ENCODE measurements at regions not wholly inside any gene's neighbourhood (a gene's known extent, or its start where the extent isn't known, plus 50 kb on each side); places are given as distances from the start of the nearest gene placed in this dataset.

DNA sequence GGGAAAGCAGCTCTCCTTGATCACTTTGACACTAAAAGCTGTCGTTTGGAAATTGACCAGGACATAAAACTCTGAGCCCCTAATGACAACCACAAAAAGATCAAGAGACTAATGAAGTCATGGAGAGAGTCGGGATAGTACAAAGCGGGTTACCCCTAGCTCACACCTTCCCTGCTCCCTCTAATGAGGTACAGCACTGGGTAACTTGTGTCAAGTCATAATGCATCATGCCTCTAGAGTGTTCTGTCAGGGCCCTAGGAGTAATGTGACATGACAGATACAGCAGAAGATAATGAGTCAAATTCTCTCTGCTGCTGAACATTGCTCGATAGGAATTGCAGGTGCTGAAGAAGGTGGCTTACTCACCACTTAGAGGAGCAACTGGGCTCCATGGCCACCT lies 130.7 kb downstream of the AQP4 start:
- no peak for TF ChIP-seq POLR2AphosphoS5 (IDR thresholded peaks at IDR 0.05; ENCODE audit: low read depth, low read length)
- TF ChIP-seq, protein P1, sequence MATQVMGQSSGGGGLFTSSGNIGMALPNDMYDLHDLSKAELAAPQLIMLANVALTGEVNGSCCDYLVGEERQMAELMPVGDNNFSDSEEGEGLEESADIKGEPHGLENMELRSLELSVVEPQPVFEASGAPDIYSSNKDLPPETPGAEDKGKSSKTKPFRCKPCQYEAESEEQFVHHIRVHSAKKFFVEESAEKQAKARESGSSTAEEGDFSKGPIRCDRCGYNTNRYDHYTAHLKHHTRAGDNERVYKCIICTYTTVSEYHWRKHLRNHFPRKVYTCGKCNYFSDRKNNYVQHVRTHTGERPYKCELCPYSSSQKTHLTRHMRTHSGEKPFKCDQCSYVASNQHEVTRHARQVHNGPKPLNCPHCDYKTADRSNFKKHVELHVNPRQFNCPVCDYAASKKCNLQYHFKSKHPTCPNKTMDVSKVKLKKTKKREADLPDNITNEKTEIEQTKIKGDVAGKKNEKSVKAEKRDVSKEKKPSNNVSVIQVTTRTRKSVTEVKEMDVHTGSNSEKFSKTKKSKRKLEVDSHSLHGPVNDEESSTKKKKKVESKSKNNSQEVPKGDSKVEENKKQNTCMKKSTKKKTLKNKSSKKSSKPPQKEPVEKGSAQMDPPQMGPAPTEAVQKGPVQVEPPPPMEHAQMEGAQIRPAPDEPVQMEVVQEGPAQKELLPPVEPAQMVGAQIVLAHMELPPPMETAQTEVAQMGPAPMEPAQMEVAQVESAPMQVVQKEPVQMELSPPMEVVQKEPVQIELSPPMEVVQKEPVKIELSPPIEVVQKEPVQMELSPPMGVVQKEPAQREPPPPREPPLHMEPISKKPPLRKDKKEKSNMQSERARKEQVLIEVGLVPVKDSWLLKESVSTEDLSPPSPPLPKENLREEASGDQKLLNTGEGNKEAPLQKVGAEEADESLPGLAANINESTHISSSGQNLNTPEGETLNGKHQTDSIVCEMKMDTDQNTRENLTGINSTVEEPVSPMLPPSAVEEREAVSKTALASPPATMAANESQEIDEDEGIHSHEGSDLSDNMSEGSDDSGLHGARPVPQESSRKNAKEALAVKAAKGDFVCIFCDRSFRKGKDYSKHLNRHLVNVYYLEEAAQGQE (IDR thresholded peaks at IDR 0.05; ENCODE audit: insufficient read depth in 1 of 2, low read depth in 2 of 2, low read length in 2 of 2): no peak
- TF ChIP-seq FOXP2 (optimal IDR thresholded peaks at IDR 0.05; ENCODE audit: borderline replicate concordance, extremely low read depth, extremely low read length, insufficient read depth): no peak
- no peak for TF ChIP-seq TAF1 (IDR thresholded peaks at IDR 0.05; ENCODE audit: borderline replicate concordance, insufficient read depth, low read length)
- no peak for TF ChIP-seq SIN3A (IDR thresholded peaks at IDR 0.05; ENCODE audit: borderline replicate concordance, insufficient read depth, low read length)

- TF ChIP-seq TAF1 (IDR thresholded peaks at IDR 0.05; ENCODE audit: borderline replicate concordance, insufficient read depth, low read length): no peak
- TF ChIP-seq FOXP2 (optimal IDR thresholded peaks at IDR 0.05; ENCODE audit: borderline replicate concordance, extremely low read depth, extremely low read length, insufficient read depth): no peak
- TF ChIP-seq, protein P1 (IDR thresholded peaks at IDR 0.05; ENCODE audit: insufficient read depth in 1 of 2, low read depth in 2 of 2, low read length in 2 of 2): no peak
- no peak for TF ChIP-seq POLR2AphosphoS5 (IDR thresholded peaks at IDR 0.05; ENCODE audit: low read depth, low read length)
These were observed 136.1 kb downstream of the AQP4 start for GRCh38 chr18:26729449-26729848.

GRCh38 chr18:26729008-26729407 lies 136.5 kb downstream of the AQP4 start:
- TF ChIP-seq SIN3A (IDR thresholded peaks at IDR 0.05; ENCODE audit: borderline replicate concordance, insufficient read depth, low read length) (no peak), POLR2AphosphoS5 (IDR thresholded peaks at IDR 0.05; ENCODE audit: low read depth, low read length) (no peak), TAF1 (IDR thresholded peaks at IDR 0.05; ENCODE audit: borderline replicate concordance, insufficient read depth, low read length) (no peak), FOXP2 (optimal IDR thresholded peaks at IDR 0.05; ENCODE audit: borderline replicate concordance, extremely low read depth, extremely low read length, insufficient read depth) (no peak)
- TF ChIP-seq, protein P1 (IDR thresholded peaks at IDR 0.05; ENCODE audit: insufficient read depth in 1 of 2, low read depth in 2 of 2, low read length in 2 of 2): no peak

DNA sequence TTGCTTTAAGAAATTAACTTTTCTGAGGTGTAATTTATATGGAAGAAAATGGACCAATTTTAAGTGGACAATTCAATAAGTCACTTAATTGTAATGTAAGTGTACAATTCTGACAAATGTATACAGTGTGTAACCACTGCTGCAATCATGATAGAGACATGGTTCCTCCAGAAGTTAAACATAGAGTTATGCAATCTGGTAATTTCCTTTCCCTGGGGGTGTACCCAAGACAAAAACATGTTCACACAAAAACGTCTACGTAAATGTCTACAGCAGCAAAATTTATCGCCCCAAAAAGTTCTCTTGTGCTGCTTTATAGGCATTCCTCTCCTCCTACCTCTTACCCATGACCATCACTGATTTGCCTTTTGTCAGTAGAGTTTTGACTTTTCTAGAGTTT lies 141.5 kb downstream of the AQP4 start:
- TF ChIP-seq POLR2AphosphoS5 (IDR thresholded peaks at IDR 0.05; ENCODE audit: low read depth, low read length) (no peak), TAF1 (IDR thresholded peaks at IDR 0.05; ENCODE audit: borderline replicate concordance, insufficient read depth, low read length) (no peak), FOXP2 (optimal IDR thresholded peaks at IDR 0.05; ENCODE audit: borderline replicate concordance, extremely low read depth, extremely low read length, insufficient read depth) (no peak), SIN3A (IDR thresholded peaks at IDR 0.05; ENCODE audit: borderline replicate concordance, insufficient read depth, low read length) (no peak)
- TF ChIP-seq, protein P1 (IDR thresholded peaks at IDR 0.05; ENCODE audit: insufficient read depth in 1 of 2, low read depth in 2 of 2, low read length in 2 of 2): no peak

DNA sequence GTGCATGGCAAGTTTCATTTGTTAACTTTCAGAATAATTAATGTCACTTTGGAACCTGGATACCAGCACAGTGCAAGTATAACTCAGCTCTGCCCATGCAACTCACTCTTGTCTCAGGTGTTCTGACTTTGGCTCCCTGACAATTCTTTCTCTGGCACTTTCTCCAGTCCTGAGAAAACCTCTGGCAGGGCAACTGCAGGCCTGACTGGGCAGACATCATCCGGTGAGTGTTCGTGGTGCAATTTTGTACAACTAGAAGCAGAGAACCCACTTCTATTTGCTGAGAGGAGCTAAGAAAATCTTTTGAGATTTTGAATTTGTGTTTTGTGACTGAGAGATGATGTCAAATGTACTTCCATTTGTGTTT lies 143.0 kb downstream of the AQP4 start:
- TF ChIP-seq, protein P1 (IDR thresholded peaks at IDR 0.05; ENCODE audit: insufficient read depth in 1 of 2, low read depth in 2 of 2, low read length in 2 of 2): no peak
- no peak for TF ChIP-seq TAF1 (IDR thresholded peaks at IDR 0.05; ENCODE audit: borderline replicate concordance, insufficient read depth, low read length)
- no peak for TF ChIP-seq POLR2AphosphoS5 (IDR thresholded peaks at IDR 0.05; ENCODE audit: low read depth, low read length)
- no peak for TF ChIP-seq FOXP2 (optimal IDR thresholded peaks at IDR 0.05; ENCODE audit: borderline replicate concordance, extremely low read depth, extremely low read length, insufficient read depth)
- TF ChIP-seq SIN3A (IDR thresholded peaks at IDR 0.05; ENCODE audit: borderline replicate concordance, insufficient read depth, low read length): no peak

Data from PFSK-1 (cell line).